Tibial nerve (tissue), 3 donors: ENCODE measurements at regions not wholly inside any gene's neighbourhood (a gene's known extent, or its start where the extent isn't known, plus 50 kb on each side); places are given as distances from the start of the nearest gene placed in this dataset.

ENCODE experiments used
- POLR2A ChIP-seq, 2 donors: fragments of 450-650 bp; IDR thresholded peaks; one replicate each; pipeline ENCODE4 v1.6.1; 2017; ENCODE audit warnings: antibody characterized with exemption in 2 of 2, mild to moderate bottlenecking in 2 of 2, moderate library complexity in 2 of 2
- TF ChIP-seq, protein P1 (sequence below), 5 experiments: fragments of 200-600 bp in 3 of 5; fragments of 450-650 bp in 2 of 5; sonication (generic) in 3 of 5; IDR thresholded peaks; one replicate each; pipeline ENCODE4 v1.5.1; 2016 to 2019; ENCODE audit warnings: antibody characterized with exemption in 5 of 5, mild to moderate bottlenecking in 3 of 5, moderate library complexity in 2 of 5

DNA sequence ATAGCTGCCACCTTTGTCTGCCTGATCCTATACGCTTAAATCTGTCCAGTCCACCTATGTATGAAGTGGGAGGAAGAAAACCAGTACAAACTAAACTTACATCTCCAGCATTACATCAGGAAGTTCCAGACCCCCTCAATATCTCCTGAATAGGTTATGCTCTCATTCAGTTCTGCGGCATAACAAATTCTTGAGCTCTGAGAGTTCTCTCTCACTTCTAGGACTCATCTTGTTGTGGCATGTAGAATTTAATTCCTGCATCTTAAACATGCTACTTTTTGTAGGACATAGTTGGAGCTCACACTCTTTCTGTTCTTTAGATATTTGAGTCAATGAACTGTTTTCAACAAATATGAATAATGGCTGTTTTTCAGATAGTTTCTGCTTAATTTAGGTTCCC is 662.5 kb downstream of the CDH11 start:
- TF ChIP-seq POLR2A (IDR thresholded peaks at IDR 0.05), result no peak
- TF ChIP-seq, protein P1, sequence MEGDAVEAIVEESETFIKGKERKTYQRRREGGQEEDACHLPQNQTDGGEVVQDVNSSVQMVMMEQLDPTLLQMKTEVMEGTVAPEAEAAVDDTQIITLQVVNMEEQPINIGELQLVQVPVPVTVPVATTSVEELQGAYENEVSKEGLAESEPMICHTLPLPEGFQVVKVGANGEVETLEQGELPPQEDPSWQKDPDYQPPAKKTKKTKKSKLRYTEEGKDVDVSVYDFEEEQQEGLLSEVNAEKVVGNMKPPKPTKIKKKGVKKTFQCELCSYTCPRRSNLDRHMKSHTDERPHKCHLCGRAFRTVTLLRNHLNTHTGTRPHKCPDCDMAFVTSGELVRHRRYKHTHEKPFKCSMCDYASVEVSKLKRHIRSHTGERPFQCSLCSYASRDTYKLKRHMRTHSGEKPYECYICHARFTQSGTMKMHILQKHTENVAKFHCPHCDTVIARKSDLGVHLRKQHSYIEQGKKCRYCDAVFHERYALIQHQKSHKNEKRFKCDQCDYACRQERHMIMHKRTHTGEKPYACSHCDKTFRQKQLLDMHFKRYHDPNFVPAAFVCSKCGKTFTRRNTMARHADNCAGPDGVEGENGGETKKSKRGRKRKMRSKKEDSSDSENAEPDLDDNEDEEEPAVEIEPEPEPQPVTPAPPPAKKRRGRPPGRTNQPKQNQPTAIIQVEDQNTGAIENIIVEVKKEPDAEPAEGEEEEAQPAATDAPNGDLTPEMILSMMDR (IDR thresholded peaks at IDR 0.05), result no peak
